GM19351 (cell line): ENCODE measurements at regions not wholly inside any gene's neighbourhood (a gene's known extent, or its start where the extent isn't known, plus 50 kb on each side); places are given as distances from the start of the nearest gene placed in this dataset.
"Not testable (repeated sequence)": the region's sequence is repeated elsewhere in the genome, so short reads cannot be mapped to it uniquely, and the experiment has no call there.

ENCODE experiments used
- ATAC-seq: cut with Tn5 transposase; IDR thresholded peaks from one replicate; pipeline ENCODE4 v1.9.1; 2021; ENCODE audit warnings: mild to moderate bottlenecking, moderate library complexity; ENCODE audit not compliant: unreplicated experiment

DNA sequence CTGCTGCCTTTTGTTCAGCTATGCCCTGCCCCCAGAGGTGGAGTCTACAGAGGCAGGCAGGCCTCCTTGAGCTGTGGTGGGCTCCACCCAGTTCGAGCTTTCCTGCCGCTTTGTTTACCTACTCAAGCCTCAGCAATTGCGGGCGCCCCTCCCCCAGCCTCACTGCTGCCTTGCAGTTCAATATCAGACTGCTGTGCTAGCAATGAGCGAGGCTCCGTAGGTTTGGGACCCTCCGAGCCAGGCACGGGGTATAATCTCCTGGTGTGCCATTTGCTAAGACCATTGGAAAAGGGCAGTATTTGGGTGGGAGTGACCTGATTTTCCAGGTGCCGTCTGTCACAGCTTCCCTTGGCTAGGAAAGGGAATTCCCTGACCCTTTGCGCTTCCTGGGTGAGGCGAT lies 51.9 kb downstream of the DIPK2A start:
- not testable (repeated sequence) for ATAC-seq

DNA sequence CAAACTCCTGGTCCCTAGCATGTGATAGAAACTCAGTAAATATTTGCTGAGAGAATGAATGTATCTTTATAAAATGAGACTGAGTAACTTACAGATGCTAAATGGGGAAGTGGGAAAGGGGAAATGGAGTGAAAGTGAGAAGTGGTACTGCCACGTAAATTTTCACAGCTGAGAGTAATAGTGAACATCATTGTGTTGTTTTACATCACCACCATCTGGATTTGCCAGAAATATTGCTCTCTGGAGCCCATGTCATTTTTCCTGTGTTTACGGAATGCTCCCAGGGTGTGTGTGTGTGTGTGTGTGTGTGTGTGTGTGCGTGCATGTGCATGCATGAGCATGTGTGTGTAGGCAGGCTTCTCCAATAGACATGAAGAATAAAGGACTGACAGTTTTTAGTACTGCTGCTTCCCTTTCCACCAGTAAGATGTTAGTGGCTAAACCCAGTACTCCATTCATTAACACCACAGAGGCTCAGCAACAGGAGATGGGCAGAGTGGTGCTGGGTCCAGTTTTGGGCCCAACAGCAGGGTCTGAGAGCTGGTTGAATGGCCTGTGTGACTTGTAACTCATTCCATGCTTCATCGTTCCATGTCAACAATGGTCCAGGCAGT lies 57.3 kb downstream of the DIPK2A start:
- ATAC-seq: peak; percentile 83

DNA sequence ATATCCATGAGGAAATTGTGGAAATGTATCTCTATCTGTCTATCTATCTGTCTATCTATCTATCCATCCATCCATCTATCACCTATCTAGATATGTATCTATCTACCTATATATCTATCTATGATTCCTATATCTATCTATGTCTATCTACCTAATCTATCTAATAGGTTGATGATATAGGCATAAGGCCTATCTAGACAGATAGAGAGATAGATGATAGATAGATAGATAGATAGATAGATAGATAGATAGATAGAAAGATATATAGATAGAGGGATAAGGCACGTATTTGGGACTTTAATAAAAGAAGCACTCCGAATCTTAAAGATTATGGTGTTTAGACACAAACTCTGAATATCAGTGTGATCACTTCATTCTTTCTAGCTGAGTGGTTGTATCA lies 58.1 kb downstream of the DIPK2A start:
- no peak for ATAC-seq

DNA sequence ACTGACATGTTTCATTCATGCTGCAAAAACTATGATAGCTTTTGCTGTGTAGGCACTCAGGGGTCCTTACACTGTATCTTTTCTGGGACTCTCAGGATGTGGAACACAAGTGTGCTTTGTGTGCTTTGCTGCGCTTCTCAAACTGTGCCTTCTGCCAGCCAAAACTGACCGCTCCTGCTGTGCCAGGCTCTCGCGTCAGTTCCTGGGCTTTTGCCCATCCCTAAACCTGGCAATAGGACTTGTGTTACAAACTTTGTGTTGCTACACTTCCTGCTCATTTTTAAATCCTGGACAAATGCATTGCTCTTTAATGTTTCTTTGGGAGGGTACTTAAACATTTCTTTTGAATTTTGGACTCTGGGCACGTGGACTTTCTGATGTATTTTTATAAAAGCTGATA lies 60.3 kb downstream of the DIPK2A start:
- no peak for ATAC-seq

DNA sequence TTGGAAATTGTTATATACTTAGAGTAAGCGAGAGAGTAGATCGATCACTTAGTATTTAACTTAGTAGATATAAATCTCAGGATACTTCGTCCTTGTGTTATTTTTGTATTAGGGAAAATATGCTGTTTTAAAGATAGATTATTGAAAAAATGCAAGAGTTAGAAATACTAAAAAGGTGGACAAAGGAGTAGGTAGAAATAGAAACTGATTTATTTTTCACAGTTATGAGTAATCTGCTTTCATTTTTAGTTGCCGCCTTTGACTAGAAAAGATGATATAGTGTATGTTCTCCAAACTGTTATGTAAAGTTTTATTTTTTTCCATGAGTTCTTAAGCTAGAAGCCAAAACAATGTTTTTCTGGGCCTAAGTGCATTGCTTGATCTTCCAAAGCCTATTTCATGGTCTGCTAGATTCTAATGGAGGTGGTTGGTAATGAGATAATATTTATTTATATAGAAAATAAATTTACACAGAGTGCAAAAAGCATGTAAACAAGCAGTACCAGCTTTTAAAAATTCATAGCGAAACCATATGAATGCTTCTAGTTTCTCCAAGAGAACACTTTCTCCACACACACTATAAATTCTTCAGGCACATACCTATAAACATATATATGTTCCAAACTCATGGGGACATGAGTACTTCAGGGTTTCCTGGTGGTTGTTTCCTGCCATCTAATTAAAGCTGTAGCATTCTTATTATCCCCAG lies 61.1 kb downstream of the DIPK2A start:
- ATAC-seq: peak; percentile 74

DNA sequence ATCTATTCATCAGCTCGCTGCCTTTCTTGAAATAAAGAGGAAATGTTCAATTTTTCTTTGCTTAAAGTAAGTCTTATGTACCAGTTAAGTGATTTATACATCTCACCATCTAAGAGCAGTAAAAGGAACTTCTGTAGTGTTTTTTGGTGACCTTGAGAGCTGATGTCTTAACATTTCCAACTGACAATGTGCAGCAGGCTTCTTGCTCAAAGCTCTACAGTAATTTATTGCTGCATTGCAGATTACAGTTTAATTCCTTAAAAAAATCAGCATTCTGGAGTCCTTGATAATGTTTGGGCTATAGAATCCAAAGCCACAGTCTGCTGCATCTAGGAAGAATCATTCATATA lies 61.6 kb downstream of the DIPK2A start:
- ATAC-seq: no peak

DNA sequence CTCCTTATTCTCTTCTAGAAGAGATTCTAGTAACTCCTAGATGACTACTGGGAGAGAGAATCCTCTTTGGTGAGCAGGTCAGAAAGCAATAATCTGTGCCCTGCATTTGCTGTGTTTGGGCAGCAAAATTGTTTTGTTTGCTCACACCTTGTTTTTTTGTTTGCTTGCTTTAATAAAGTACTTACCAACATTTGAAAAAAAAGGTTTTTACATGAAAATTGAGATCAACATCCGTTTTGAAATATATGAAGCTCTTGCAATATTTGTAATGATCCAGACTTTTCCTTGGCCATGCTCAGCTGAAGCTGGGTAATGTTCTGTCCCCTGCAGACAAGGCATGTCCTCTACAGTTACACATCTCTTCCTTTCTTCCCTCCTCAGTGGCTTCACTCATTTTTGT lies 62.2 kb downstream of the DIPK2A start:
- ATAC-seq: no peak

DNA sequence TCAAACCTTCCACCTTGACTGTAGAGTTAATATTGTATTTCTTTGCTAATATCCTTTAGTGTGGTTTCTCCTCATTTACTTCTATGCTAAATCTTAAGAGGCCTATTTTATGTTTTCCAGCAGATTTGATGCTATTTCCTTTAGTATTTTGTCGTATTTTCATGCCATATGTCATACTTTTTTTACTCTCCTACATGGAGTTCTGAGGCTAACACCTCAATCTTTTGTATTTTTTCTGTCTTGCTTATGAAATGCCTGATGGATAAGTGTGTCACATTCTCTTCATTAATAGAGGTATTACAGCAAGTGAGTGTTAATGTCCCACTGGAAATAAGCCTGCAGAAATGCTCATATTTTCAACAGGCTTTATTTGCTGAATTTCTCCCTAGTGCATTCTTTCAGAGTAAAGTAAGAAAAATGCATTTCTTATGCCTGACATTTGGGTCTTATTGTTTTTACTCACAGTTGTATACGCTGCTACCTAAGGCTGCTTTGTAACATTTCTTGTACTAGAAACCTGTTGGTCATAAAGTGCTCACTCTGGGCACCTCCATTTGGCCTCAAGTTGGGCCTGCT lies 63.2 kb downstream of the DIPK2A start:
- no peak for ATAC-seq

DNA sequence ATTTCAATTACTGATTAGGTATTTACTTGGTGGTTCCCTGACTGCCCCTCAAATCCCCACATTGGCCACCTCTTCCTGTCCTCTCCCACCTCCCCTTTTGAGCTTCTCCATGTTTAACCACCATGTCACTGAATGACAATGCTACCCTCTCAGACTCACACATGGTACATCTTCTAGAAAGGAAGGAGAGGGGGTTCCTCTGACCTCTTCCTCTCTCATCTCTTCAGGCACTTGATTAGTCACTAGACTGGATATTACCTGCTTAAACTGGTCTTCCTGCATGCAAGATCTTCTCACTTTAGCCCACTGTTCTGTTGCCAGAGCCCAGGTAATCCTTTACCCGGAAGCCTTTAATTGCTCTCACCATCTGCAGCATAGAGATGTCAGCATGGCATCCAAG lies 64.9 kb downstream of the DIPK2A start:
- no peak for ATAC-seq

DNA sequence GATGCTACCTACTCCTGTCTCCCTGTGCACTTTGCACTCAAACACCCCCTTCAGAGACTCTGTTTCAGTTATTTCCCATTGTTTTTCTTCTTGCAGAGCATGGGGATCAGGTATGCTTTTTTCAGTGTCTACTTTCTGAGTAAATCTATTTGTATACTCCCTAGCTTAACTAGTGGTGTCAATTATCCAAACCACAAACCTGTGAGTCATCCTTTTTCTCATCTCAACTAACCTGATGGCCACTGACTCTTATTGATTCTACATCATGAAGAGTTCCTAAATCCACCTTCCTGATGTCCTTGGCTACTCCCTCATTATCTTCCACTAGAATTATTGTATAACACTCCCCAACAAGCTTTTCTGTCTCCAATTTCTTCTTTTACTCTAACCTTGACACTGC lies 68.0 kb downstream of the DIPK2A start:
- ATAC-seq: no peak

DNA sequence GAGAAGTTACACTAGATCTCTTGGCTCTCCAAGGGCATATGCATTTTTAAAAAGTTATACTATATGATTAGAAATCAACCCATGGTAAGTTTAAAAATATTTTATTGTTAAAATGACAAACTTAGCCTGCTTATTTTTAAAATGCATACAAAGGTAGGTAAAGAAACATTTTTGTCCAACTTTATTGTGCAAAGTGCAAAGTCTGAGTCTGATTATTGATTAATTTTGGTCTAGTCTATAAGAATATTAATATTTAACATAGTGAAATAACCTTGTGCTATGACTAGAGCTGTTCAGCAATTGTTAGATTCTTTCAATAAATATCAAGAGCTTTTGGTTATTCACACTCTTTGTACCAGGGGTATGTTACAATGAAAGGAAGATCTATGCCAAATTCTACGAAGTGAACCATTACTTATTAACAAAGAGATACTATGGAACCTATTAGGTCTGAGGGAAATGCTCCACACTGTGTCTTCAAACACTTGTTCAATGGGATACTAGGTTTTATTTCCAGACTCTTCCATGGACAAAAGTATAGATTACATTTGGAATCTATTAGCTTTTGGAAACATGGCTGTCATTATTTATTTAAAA lies 70.4 kb downstream of the DIPK2A start:
- no peak for ATAC-seq

DNA sequence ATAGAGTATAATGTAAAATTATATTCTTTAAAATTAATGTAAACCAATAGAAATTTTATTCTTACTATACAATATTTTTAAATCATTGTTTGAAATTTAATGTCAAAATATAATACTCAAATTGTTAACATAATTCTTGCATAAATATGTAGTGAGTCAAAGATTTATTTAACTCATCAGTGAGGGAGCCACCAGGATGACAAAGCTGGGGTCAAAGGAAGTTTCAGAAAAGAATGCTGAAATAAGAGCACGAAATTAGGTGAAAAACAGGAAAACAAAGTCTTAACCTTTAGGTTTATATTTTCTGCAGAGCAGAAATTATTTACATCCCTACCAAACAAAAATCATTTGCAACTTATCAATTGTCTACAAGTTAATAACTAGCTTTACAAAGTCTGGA lies 74.1 kb downstream of the DIPK2A start:
- no peak for ATAC-seq

DNA sequence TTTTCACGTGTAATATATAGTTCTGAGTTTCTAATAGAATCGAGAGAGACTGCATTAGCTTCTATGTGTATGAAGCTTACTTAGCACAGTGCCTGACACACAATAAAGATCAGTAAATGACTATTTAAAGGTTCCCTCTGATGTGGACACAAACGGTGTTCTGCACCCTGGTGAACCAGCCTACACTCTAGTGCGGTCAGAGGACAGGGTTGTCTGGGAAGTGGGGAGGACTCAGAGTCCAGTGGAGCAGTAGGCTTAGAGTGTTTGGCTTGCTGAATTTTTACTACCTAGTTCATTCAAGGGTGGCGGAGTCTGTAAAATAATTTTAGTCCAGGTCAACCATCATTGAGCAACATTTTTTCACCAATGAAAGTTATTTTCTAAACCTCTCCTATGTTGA lies 77.8 kb downstream of the DIPK2A start:
- ATAC-seq: no peak

DNA sequence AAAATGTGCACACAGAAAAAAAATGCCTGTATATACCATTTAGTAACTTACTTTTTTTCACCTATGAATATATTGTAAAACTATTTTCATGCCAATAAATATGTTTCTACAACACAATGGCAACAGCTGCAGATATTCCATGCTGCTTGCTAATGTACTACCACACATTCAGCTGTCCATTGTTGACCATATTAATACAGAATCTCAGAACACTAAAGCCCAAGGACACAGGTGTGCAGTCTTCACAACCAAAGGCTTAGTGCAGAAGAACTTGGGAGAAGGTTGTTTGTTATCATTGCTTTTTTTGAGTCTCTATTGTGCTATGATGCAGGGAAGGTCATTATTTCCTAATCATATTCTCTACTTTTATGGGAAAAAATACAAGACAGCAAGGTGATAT lies 79.6 kb downstream of the DIPK2A start:
- no peak for ATAC-seq

DNA sequence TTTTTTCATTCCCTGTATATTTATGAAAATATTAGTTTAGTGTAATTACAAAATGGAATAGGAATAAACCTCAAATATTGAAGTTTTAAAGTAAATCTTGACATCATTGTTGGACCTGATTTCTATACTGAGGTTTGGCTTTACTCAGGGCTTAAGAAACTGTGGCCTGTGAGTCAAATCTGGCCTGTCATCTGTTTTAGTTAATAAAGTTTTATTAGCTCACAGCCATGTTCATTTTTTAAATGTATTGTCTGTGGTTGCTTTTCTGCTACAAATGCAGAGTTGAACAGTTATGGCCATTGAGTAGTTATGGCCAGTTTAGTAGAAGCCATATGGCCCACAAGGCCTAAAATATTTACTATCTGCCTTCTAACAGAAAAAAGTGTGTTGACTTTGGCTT lies 80.7 kb downstream of the DIPK2A start:
- no peak for ATAC-seq

DNA sequence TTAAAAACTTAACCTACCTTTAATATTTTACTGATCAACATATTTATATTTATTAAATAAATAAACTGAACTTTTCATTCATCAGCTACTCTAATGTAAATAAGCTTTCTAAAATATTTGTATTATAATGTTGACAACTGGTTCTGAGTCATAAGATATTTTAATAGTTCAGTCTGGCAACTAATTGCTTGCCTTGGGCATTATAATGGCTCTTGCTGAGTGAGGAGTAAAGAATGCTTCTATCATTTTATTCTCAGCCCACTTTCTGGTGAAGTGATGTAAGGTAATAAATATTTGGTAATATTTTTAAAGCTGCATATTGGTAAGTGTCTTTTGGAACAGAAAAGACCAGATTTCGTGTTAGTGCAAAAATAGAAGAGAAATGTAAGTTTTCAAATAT lies 81.5 kb downstream of the DIPK2A start:
- ATAC-seq: no peak

DNA sequence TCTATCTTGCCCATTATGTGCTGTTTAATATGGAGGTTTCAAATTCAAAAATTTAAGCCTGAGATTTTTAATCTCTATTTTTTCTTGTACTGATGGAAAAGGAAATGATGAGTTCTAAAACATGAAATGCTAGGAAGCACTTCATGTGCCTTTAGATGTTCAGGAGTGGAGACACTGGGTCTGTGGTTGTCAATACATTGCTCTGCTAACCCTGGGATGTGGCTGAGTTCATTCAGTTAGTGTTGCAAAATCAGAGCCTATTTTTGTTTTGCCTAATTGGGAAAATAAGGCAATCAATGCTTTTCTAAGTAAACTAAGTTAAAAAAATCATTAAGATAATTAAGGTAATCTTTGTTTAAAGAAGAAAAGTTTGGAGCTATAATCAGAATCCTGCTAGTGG lies 83.1 kb downstream of the DIPK2A start:
- no peak for ATAC-seq

DNA sequence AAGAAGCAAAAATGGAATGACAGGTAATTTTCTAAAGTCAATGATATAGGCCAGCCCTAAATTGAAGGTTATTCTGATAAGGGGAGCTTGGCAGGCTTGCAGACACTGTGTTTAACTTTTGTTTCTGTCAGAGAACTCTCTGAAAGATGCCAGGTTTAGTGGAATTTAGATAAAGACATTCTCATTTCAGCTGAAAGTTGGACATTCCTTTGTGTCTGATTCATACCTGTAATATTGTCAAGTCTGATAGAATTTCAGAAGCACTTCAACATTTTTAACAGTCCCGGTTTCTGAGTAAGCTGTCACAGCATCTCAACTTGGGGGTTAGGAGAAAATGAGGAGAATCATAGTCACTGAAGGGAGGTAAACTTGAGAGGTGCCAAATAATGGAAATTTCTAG lies 84.0 kb downstream of the DIPK2A start:
- ATAC-seq: no peak

DNA sequence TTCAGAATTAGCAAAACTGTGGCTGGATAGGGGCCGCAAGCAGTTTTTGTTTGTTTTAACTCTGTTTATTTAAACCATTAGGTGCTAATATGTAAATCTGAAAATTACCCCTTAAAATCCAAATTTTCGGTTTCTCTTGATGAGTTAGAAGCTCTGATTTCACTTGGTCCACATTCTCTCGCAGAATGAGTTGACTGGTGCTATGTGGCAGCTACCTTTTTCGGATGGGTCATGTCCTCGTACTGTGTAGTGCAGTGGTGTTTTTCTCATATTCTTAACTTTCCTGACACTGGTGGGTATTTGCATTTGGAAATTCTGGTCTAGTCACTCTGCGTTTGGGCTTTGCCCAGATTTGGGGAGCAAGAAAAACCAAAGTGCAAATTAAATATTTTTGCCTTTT lies 87.1 kb downstream of the DIPK2A start:
- ATAC-seq: no peak

DNA sequence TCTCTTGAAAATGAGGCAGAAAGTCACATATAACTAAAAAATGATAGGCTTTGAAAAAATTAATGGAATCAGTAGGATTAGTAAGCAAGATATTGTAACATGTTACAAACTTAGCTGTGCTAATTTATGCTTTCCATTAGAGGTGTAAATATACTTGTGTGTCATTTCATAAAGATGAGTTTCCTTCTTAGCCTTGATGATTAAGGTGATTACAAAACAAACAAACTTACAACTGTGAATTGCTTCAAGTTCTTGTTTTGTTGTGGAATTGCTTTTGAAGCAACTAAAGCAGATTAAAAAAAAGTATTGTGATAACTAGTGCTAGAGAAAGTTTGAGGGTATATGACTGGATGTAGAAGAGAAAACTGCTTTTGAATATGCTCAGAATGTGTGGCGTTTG lies 87.9 kb downstream of the DIPK2A start:
- ATAC-seq: no peak

DNA sequence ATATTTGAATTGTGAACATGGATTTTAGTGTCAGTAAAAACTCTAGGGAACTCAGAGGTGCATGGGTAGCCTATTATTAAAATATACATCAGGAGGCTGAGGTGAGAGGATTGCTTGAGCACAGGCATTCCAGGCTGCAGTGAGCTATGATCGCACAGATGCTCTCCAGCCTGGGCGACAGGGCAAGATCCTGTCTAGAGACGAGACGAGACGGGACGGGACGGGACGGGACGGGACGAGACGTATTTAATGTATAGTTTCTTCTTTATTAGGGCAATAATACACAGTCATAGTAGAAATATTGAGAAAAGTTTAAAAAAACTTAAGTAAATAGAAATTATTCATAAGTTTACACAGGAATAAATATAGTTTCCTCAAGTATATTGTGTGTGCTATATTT lies 89.3 kb downstream of the DIPK2A start:
- ATAC-seq: no peak

DNA sequence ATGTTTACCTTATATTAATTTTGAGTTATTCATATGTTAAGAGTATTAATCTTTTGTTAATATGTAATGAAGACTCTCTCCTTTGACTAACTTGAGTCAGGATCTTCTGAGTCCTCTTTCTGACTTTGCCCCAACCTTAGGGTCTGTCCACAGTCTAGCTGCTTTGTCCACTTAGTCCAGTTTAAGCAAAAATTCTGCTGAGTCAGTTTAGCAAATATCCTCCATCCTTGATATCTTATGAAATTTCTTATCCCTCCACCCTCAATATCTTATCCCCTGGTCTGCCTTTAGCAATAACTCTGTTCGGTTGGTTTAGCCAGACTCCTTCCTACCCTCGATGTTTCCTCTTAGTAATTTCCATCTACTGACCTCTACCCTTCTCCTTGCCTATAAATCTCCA lies 91.7 kb downstream of the DIPK2A start:
- ATAC-seq: no peak
